ENCODE measurements at regions not wholly inside any gene's neighbourhood (a gene's known extent, or its start where the extent isn't known, plus 50 kb on each side); places are given as distances from the start of the nearest gene placed in this dataset.

GRCh38 chr7:84372155-84372621 lies 177.6 kb upstream of the SEMA3A start:
- Histone ChIP-seq H3K4me1 (replicated peaks in 1 of 2) (no peaks in the 10 kb centered on the region), H3K4me3 (no peak overlapping the region), H3K9me3 (replicated peaks in 1 of 3) (no peaks in the 10 kb centered on the region), H3K27ac (no peak overlapping the region), H3K36me3 (replicated peaks in 1 of 2) (no peaks in the 10 kb centered on the region), H3K27me3 (no peaks in the 10 kb centered on the region)
- intact Hi-C loops (cut with DNase I), result no loop called here
- TF ChIP-seq POLR2A (IDR thresholded peaks at IDR 0.05) (no peak), CTCF (IDR thresholded peaks at IDR 0.05) (no peak)
- WGBS, 4 donors, result 64 to 79% (median 77%) methylated on average over 3 of the region's 3 CpGs
- no peak for DNase-seq

GRCh38 chr7:84370114-84370513 lies 175.5 kb upstream of the SEMA3A start:
- intact Hi-C loops (cut with DNase I), result no loop called here
- WGBS, 4 donors, result 34 to 81% (median 53%) methylated on average over 2 of the region's 2 CpGs
- no peak for TF ChIP-seq POLR2A (IDR thresholded peaks at IDR 0.05)
- no peak for TF ChIP-seq CTCF (IDR thresholded peaks at IDR 0.05)
- Histone ChIP-seq H3K27ac (no peak overlapping the region), H3K9me3 (replicated peaks in 1 of 3) (no peaks in the 10 kb centered on the region), H3K27me3 (no peaks in the 10 kb centered on the region), H3K4me3 (no peak overlapping the region), H3K4me1 (replicated peaks in 1 of 2) (no peaks in the 10 kb centered on the region), H3K36me3 (replicated peaks in 1 of 2) (no peaks in the 10 kb centered on the region)
- DNase-seq, result no peak

GRCh38 chr7:84368122-84368521 lies 173.5 kb upstream of the SEMA3A start:
- WGBS, 4 donors, result 66 to 83% (median 75%) methylated on average over 1 of the region's 1 CpG
- TF ChIP-seq POLR2A (IDR thresholded peaks at IDR 0.05) (no peak), CTCF (IDR thresholded peaks at IDR 0.05) (no peak)
- H3K4me1 ChIP-seq (replicated peaks in 1 of 2), result no peaks in the 10 kb centered on the region
- H3K9me3 ChIP-seq (replicated peaks in 1 of 3), result no peaks in the 10 kb centered on the region
- no peaks in the 10 kb centered on the region for H3K27me3 ChIP-seq
- DNase-seq, result no peak
- intact Hi-C loops (cut with DNase I), result no loop called here
- H3K27ac ChIP-seq, result no peak overlapping the region
- no peaks in the 10 kb centered on the region for H3K36me3 ChIP-seq (replicated peaks in 1 of 2)
- no peak overlapping the region for H3K4me3 ChIP-seq

GRCh38 chr7:84364708-84365107 lies 170.1 kb upstream of the SEMA3A start:
- H3K4me3 ChIP-seq, result no peak overlapping the region
- no peak for TF ChIP-seq POLR2A (IDR thresholded peaks at IDR 0.05)
- TF ChIP-seq CTCF (IDR thresholded peaks at IDR 0.05), result no peak
- H3K27ac ChIP-seq, result no peak overlapping the region
- no peaks in the 10 kb centered on the region for H3K4me1 ChIP-seq (replicated peaks in 1 of 2)
- no peaks in the 10 kb centered on the region for H3K36me3 ChIP-seq (replicated peaks in 1 of 2)
- H3K9me3 ChIP-seq (replicated peaks in 1 of 3), result no peaks in the 10 kb centered on the region
- H3K27me3 ChIP-seq, result no peaks in the 10 kb centered on the region
- DNase-seq, result no peak
- intact Hi-C loops (cut with DNase I), result no loop called here
- 93 to 100% (median 93%) methylated on average over 1 of the region's 1 CpG for WGBS, 4 donors
